Activated CD4-positive, CD25-positive, alpha-beta regulatory T cell (primary cell): ENCODE measurements at regions not wholly inside any gene's neighbourhood (a gene's known extent, or its start where the extent isn't known, plus 50 kb on each side); places are given as distances from the start of the nearest gene placed in this dataset.

Experiments
- DNase-seq, 4 experiments: peaks; one replicate each; lab custom pipeline; 2025; lab: John Stamatoyannopoulos, UW

DNA sequence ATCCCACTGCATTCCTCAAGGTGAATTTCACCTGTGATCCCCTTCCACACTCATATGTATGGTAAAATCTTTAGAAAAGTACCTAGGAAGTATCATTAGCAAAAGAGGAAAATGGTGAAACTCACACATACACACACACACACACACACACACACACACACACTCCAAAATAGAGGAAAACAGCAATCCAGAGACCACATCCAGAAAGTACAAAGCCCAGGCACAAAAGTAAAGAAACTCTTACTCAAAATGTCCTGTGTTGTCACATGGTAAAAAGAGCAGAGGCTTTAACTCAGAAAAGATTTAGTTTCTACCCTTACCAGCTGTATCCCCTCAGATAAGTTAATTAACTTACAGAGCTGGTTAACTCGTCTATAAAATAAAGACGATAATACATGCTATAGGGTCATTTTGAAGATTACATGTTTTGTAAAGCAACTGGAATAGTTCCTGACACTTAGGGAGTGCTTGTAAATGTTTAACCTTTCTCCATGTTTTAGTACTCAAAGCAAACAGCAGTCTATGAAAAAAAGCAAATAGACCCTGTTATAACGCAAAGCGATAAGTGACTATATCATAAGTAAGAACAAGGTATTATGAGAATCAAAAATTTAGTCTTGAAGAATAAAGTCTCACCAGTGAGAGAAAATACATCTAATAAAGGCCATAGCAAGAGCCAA, 360.0 kb upstream of the LRATD1 start:
- DNase-seq: no peak

DNA sequence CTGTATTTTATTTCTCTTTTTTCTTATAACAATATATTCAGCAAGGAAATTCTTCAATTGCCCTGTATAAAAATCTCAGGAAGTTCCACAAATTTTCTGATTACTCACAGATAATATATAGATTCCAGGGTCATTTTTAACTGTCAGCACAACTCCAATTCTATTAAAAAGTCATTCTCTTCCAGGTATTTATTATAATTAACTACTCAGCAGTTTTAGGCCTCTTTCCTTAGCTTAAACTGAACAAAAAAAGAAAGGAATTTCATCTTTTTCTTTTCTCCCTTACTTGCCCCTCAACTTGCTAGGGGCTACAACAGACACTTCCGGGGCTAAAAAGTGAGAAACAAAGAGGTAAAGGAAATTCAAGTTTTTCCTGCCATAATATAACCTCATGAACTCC, 358.9 kb upstream of the LRATD1 start:
- DNase-seq: no peak

DNA sequence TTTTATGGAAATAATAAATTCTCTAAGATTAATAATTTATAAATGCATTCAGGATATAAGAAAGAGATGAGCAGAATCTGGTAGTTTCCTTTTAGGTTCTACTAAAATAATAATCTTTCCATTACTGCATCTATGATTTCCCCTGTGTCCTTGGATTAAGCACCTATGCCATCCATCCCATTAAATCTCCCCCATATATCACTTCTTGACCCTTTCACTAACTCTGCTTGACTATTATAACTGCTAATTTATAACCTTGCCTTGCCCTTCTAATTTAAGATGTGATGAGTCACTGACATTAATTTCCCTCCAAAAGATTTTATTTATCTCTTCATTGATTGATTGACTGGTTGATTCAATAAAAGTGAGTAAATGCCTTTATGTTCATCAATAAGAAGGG, 348.3 kb upstream of the LRATD1 start:
- no peak for DNase-seq

DNA sequence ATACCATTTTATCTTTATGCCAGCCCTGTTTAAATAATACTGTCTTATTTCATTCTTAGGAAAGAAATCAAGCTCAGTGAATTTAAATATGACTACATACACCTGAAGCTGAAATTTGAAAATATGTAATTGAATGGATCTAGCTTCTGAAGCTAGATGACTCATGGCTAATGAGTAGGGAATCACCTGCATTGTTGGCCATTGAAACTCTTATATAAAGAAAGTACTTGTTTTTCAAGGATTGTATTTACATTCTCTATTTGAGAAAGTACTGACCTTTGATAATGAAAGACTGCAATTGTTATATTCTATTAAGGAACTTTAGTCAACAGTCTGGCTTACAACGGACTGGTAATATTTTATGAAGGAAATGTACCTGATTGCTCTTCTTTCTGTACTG, 346.7 kb upstream of the LRATD1 start:
- DNase-seq: no peak

DNA sequence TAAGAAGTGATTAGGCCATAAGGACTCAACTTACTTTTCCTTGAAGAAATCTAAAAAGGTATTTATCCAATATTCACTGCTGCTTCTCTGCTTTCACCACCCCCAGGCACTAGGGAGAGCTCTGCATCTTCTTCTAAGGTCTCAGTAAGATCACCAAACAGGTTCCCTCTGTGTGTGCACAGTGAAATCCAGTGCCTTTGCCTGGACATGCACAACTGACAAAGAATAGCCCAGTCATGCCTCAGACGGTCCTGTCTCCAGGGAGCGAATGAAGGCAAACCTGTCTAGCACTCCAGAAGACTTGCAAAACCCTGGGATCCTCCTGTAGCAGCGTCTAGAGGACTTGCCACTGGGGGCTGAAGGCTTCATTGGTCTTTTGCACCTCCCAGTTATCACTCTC, 344.5 kb upstream of the LRATD1 start:
- DNase-seq: no peak

DNA sequence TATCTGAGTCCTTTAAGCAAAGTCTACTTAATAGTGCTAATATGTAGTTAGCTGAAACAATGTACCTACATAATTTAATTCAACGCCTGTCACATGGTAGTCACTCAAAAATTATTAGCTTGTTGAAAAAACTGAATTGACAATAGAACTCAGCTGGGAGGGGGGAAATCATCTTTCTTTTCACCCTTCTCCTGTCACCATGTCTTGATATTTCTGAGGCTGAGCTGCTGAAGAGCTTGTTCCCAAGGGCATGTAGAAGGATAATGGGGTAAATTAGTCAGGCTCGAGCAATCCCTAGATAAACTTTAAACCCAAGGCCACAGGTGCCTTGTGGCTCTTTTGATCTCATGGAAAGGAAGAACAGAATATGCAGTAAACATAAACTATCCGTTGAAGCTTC, 339.6 kb upstream of the LRATD1 start:
- DNase-seq: no peak

DNA sequence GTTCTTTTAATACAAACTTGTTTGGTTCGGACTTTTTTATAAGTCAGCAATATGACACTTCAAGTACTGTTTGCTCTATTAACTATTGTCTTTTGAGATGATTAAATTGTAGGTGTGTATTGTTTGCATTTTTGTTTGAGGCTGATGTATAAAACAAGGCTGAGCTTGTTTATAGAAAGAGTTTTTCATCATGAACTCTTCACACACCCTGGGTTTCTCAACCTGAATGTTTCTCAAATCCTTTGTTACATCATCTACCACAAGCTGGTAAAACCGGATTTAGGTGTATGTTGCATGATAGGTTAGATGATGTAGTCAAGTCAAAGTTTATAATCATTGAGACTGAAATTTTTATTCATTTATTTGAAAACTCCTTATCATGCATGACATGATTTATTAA, 335.2 kb upstream of the LRATD1 start:
- DNase-seq: no peak

DNA sequence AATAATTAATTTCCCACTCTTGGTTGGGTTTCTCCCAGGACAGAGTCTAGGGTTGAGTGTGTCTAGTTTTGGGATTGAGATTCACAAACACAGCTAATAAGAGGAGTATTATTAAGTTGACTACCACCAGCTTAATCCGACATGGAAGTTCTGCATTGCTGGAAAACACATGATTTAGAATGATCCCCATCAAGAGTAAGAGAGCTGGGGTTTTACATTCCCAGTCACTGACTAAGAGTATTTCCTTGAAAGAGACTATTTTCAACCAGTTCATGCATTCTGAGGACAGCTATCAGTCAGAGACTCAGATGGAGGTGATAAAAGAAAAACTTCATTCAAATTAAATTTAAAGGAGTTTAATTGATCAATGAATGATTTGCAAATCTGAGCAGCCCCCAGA, 334.6 kb upstream of the LRATD1 start:
- DNase-seq: no peak

DNA sequence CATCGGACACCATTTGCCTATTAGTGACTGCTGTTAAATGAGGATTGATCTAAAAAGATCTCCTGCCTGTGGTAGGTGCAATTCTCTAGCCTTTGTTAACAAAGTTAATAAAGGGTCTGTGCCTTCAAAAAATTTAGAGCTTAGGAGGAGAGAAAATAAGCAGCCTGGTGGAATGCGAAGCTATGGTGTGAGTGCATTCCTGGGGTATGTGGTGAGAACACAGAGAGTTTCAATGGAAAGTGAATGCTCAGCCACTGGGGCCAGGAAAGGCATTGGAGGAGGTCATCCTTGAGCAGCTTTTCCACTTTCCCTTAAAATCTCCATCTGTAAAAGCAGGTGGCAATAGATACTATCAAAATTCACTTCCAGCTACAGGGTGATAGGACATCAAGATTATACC, 331.2 kb upstream of the LRATD1 start:
- DNase-seq: no peak

DNA sequence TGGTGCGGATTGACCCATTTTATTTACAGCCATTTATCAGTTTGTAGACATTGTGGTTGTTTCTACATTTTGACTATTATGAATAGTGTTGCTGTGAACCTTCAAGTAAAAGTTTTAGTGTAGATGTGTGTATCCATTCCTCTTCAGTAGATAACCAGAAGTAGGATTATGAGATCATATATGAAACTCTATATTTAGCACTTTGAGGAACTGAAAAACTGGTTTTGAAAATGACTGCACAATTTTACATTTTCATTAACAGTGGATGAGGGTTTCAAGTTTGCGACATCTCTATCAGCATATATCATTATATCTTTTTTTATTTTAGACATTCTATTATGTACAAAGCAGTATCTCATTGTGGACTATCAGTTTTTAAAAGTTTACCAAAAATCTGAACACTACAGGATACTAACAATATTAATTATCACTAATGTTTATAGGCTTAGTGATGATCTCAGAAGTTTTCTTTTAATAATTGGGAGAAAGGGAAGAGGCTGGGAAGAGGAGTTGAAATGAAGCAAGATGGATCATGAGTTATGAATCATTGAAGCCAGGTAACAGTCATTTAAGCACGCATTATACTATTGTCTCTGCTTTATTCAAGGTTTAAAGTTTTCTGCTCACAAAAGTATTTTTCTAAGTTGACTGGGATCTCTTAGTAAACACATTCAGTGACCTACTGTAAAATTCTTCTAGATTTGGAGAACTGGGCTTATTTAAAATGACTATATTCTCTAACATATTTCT, 329.0 kb upstream of the LRATD1 start:
- no peak for DNase-seq

DNA sequence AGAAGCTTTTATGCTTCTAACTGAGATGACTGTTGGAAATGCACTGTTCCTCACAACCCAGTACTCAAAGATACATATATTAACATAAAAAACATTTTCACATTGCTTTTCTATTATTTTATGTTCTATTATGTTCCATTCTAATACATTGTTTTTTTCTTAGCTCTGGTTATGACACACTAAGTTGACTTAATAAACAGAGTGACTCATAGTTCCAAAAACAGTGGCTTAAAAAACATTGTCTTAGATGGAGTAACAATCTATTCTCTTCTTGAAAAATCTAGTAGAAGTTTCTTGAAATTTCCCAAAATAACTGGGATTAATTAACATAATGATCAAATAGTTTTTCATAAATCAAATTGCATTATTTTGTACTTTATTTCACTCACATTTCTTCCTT, 328.2 kb upstream of the LRATD1 start:
- no peak for DNase-seq

DNA sequence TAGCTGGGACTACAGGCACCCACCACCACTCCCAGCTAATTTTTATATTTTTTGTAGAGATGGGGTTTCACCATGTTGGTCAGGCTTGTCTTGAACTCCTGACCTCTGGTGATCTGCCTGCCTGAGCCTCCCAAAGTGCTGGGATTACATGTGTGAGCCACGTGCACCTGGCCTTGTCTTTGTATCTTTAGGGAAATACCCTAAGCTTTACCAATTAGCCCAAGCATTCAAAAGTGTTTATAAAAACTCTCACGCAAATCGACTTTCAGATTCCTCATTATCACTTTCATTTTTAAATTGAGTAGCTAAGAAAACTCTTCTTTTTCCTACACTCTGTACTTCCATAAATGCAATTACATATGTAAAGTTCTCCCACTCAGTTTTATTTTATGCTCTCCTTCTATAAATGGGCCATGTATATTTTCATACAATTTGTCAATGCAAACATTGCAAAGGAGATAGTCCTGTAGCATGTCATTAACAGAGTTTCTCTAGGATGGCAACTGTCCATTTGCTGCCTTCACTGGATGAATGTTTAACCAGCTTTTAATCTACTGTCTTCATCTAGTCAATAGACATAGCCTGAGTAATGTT, 326.2 kb upstream of the LRATD1 start:
- DNase-seq: no peak

DNA sequence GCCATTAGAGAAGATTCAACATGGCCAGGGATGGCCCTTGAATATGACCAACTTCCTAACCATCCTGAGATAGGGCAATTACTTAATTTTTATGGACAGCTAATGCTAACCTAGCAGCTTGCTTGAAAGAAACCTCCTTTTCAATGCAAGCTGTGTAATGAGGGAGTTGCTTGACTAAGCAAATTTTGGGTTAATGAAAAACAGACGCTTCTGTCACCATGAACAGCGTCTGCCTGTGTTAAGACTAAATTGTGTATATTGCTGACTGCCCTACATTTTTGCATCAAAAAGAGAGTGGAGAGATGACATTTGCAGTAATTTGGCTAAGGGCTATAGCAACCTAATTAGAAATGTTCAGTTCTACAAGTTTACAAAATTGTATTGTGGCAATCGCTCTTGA, 319.2 kb upstream of the LRATD1 start:
- no peak for DNase-seq

DNA sequence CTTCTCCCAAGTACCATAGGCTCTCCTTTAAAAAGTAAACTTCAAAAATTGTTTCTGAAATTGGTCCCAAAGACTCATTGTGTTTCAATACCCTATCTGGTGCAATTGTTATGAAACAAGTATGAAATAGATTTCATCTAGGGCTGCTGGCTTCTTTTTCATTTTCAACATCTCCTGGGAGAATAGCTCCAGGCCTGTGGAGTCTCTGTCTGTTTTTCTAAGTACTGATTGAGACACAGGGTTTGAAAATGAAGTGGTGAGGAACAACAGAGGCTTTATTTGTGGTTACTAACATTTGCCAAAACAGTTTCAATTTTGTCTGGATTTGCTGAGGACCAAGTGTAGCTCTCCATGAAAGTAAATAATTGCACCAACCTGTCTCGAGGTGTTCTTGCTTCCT, 315.9 kb upstream of the LRATD1 start:
- no peak for DNase-seq

DNA sequence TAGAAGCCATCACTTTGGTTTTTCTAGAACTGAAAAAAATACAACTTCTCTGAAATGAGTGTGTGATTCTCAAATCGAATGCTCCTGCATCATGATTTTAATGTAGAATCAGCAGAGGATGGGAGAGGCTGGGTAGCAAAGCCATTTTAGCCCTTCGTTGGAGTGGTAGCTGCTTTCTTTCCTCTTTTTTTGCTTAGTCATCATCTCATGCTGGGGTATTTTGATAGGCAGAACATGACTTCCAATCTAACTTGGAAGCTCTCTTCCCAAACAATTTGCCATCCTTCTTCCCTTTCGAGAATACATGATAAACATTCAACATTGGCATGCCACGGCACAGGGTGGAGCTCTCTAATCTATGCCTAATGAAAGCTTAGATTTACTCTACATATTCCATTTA, 311.2 kb upstream of the LRATD1 start:
- DNase-seq: no peak

DNA sequence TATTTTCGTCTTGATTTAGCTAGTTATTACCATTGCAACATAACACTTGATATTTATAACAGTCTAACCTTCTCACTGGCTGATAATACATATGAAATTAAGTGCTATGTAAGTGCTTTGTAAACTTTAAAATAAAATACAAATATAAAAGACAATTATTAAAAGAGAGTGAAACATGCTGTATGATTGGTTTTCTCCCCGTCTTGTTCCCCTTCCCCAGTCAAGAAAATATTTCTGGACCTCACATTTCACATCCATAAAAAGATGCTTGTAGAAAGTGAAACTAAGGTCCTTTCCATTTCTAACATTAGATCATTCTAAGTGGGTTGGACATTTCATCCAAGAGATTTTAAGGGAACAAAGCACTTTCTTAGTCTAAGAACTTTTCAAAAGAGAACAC, 310.2 kb upstream of the LRATD1 start:
- DNase-seq: no peak

DNA sequence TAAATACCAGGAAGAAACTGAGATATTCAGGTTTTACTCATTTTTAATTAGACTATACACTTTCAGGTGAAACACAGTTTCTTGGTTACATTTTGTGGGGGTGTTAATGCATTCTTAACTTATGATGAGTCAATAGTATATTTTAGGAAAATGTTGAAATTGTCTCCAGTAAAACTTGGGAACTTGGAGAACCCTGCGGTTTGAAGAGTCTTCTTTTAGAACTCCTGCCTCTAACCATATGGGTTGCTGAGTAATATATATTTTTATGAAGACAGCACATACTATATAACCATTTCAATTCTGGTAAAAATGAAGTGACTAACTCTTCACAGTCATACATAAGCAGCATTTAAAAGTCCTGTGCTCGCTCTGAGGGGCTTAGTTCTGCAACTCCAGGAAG, 308.2 kb upstream of the LRATD1 start:
- DNase-seq: no peak

DNA sequence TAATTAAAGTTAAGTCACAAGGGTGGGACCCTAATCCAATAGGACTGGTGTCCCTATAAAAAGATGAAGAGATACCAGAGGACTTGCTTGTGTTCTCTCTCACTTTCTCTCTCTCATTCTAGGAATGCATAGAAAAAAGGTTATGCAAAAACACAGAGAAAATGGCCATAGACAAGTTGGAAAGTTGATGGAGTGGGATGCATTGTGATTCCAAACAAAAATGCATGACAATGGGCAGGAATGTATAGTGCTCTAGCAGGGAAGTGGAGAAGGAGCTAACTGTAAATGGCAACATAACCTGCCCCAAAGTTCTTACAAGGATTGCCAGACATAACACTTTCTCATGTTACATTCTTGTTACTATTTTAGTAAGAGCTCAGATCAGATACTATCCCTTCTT, 301.6 kb upstream of the LRATD1 start:
- DNase-seq: no peak

DNA sequence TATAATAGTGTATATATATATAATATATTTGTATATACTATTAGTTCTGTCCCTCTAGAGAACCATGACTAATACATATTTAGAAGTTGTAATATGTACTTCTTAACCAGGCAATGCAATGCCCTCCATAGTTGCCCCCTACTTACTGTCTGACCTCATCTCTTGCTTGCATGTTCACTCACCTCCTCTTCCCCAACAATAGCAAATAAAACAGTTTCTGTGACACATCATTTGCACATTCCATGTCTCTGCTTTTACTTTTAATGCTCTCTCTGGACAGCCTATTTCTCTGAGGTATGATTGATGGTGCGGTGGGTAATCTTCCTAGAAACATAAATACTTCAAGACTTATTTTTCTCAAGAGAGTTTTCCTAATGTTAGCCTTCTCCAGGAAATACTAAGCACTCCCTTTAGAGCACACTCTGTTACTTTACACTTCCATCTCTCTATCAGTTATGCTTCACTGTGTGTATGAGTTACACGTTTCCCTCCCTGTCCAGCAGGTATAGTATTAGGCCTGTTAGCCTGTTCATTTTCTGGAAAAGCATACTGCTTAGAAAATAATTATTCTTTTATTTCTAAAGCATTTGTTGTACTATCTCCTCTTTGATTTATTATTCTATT, 295.6 kb upstream of the LRATD1 start:
- DNase-seq: no peak

DNA sequence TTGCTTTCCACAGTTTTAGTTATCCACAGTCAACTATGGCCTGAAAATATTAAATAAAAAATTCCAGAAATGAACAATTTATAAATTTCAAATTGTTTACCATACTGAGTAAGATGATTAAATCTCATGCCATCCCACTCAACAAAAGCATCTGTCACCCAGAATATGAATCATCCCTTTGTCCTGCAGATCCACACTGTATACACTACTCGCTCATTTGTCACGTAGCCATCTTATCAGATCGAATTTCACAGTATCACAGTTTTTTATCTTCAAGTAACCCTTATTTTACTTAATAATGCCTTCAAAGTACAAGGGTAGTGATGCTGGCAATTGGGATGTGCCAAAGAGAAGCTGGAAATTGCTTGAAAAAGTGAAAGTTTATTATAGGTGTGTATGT, 291.8 kb upstream of the LRATD1 start:
- no peak for DNase-seq

DNA sequence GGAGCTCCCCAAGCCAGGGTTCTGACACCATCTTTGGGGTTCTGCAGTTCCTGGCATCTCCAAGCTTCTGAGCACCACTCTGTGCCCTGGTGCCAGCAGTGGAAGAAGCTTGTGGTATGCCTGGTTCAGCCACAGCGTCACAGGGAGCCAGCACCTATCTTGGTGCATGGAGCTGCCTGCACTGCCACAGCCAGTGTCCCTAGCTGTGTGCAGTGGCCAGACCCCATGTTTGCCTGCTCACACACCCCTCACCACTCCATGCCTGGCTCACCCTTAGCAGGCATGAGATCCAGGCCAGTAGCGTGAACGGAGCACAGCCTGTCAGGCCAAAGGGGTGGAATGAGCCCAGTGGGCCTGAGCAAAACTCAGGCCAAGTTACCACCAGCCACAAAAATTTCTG, 290.2 kb upstream of the LRATD1 start:
- no peak for DNase-seq

DNA sequence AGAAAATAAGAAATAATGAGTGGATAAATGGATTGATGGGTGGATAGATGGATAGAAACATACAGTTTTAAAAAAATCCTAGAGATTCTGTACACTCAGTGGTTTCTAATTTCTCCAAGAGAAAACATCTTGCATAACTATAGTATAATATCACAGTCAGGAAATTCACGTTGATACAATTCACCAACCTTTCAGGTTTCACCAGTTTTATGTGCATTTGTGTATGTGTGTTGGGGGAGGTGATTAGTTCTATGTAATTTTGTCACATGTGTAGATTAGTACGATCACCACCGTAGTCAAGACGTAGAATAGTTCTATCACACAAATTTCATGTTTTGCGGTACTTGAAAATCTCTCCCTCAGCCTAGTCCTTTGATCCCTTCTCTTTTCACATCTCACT, 288.2 kb upstream of the LRATD1 start:
- DNase-seq: no peak

DNA sequence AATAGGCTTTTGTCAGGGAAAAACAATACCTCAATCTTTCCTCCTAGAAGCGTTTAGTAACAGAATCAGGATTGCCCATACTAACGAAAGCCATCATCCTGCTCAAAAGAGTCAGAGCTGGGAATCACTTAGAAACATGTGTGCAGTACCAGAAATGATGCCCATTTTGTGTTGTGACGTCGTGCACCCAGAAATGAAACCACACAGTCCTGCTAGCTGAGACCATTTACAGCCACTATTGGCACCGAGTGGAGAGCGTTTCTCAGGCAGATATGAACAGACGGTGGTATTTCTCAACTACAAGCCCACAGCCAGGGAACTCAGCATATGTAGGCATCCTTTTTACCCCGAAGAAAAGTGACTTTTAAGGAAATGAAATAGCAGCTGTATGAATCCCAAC, 284.3 kb upstream of the LRATD1 start:
- DNase-seq: no peak
